HPDE6-E6E7 (cell line): ENCODE measurements at regions not wholly inside any gene's neighbourhood (a gene's known extent, or its start where the extent isn't known, plus 50 kb on each side); places are given as distances from the start of the nearest gene placed in this dataset.
"Not testable (repeated sequence)": the region's sequence is repeated elsewhere in the genome, so short reads cannot be mapped to it uniquely, and the experiment has no call there.

Experiments used
- DNase-seq: peaks from one replicate; pipeline ENCODE4 v3.0.0; 2011; ENCODE audit warnings: missing footprints; ENCODE audit errors: extremely low spot score

- no peak for DNase-seq
Observed at GRCh38 chr10:3574451-3574850, 210.6 kb downstream of the KLF6 start.

- no peak for DNase-seq
Observed at GRCh38 chr10:3573498-3573897, 211.5 kb downstream of the KLF6 start.

GRCh38 chr10:3571310-3571825 lies 213.6 kb downstream of the KLF6 start:
- no peak for DNase-seq

- DNase-seq, result no peak
Observed at GRCh38 chr10:3570855-3571266, 214.1 kb downstream of the KLF6 start.

- no peak for DNase-seq
Observed at GRCh38 chr10:3570131-3570729, 214.8 kb downstream of the KLF6 start.

GRCh38 chr10:3568983-3569382 lies 216.0 kb downstream of the KLF6 start:
- no peak for DNase-seq

- no peak for DNase-seq
Observed at GRCh38 chr10:3568392-3568791, 216.6 kb downstream of the KLF6 start.

GRCh38 chr10:3567291-3567963 lies 217.6 kb downstream of the KLF6 start:
- DNase-seq, result no peak

- DNase-seq, result no peak
Observed at GRCh38 chr10:3566627-3567026, 218.4 kb downstream of the KLF6 start.

- DNase-seq, result no peak
Observed at GRCh38 chr10:3564346-3565002, 220.5 kb downstream of the KLF6 start.

- no peak for DNase-seq
Observed at GRCh38 chr10:3563298-3563697, 221.7 kb downstream of the KLF6 start.

GRCh38 chr10:3560628-3561027 lies 224.4 kb downstream of the KLF6 start:
- not testable (repeated sequence) for DNase-seq

GRCh38 chr10:3559527-3559926 lies 225.5 kb downstream of the KLF6 start:
- no peak for DNase-seq

GRCh38 chr10:3559011-3559410 lies 226.0 kb downstream of the KLF6 start:
- DNase-seq, result no peak

GRCh38 chr10:3556191-3557017 lies 228.6 kb downstream of the KLF6 start:
- DNase-seq, result not testable (repeated sequence)

- no peak for DNase-seq
Observed at GRCh38 chr10:3554121-3554522, 230.9 kb downstream of the KLF6 start.

GRCh38 chr10:3552281-3552680 lies 232.7 kb downstream of the KLF6 start:
- no peak for DNase-seq

GRCh38 chr10:3551761-3552160 lies 233.2 kb downstream of the KLF6 start:
- DNase-seq, result no peak

GRCh38 chr10:3549118-3549517 lies 235.9 kb downstream of the KLF6 start:
- DNase-seq, result no peak

GRCh38 chr10:3548702-3549101 lies 236.3 kb downstream of the KLF6 start:
- DNase-seq, result no peak

- no peak for DNase-seq
Observed at GRCh38 chr10:3548076-3548475, 236.9 kb downstream of the KLF6 start.

GRCh38 chr10:3544561-3544960 lies 240.4 kb downstream of the KLF6 start:
- no peak for DNase-seq
